ENCODE measurements at regions not wholly inside any gene's neighbourhood (a gene's known extent, or its start where the extent isn't known, plus 50 kb on each side); places are given as distances from the start of the nearest gene placed in this dataset.

- H3K4me3 ChIP-seq (replicated peaks in 1 of 4; ENCODE audit: control extremely low read depth in 1 of 4, insufficient read depth in 1 of 4, low read depth in 3 of 4, low read length in 4 of 4) = no peak overlapping the region
- no peak overlapping the region for H3K4me2 ChIP-seq (ENCODE audit: extremely low read depth, insufficient read depth, low read length)
- no peak for DNase-seq (ENCODE audit: low read depth in 2 of 2)
- no peaks in the 10 kb centered on the region for H3K9me3 ChIP-seq (ENCODE audit: control insufficient read depth, insufficient read depth, low read depth, low read length)
- no peak overlapping the region for H3K9ac ChIP-seq (ENCODE audit: insufficient read depth, low read length)
- H3K79me2 ChIP-seq (ENCODE audit: control insufficient read depth, insufficient read depth, low read length) = no peaks in the 10 kb centered on the region
- no peaks in the 10 kb centered on the region for H4K20me1 ChIP-seq (ENCODE audit: control insufficient read depth, extremely low read depth, insufficient read depth, low read length)
- no peak overlapping the region for H3K27ac ChIP-seq (ENCODE audit: insufficient read depth, low read length)
- no peaks in the 10 kb centered on the region for H3K36me3 ChIP-seq (ENCODE audit: control insufficient read depth, insufficient read depth, low read length)
- no peaks in the 10 kb centered on the region for H3K4me1 ChIP-seq (ENCODE audit: control insufficient read depth, extremely low read depth, insufficient read depth, low read length)
- peaks cover 11% of the 10 kb centered on the region for H3K27me3 ChIP-seq (ENCODE audit: control insufficient read depth, insufficient read depth, low read length)
- TF ChIP-seq CTCF (conservative IDR thresholded peaks at IDR 0.05 in 1 of 2, IDR thresholded peaks at IDR 0.05 in 1 of 2; ENCODE audit: low read depth in 1 of 2, low read length in 2 of 2) (no peak), EZH2 (IDR thresholded peaks at IDR 0.05; ENCODE audit: low read length, missing control alignments) (no peak)
- no peak overlapping the region for H2AFZ ChIP-seq (ENCODE audit: low read length)
Observed at GRCh38 chr17:77885678-77886386, 72.7 kb upstream of the TNRC6C start.

GRCh38 chr17:77886387-77886728 lies 72.1 kb upstream of the TNRC6C start:
- H3K4me1 ChIP-seq (ENCODE audit: control insufficient read depth, extremely low read depth, insufficient read depth, low read length) = no peaks in the 10 kb centered on the region
- TF ChIP-seq CTCF (conservative IDR thresholded peaks at IDR 0.05 in 1 of 2, IDR thresholded peaks at IDR 0.05 in 1 of 2; ENCODE audit: low read depth in 1 of 2, low read length in 2 of 2) = no peak
- TF ChIP-seq EZH2 (IDR thresholded peaks at IDR 0.05; ENCODE audit: low read length, missing control alignments) = no peak

GRCh38 chr17:77887110-77887463 lies 71.4 kb upstream of the TNRC6C start:
- TF ChIP-seq CTCF (conservative IDR thresholded peaks at IDR 0.05 in 1 of 2, IDR thresholded peaks at IDR 0.05 in 1 of 2; ENCODE audit: low read depth in 1 of 2, low read length in 2 of 2) = no peak
- no peak overlapping the region for H3K9ac ChIP-seq (ENCODE audit: insufficient read depth, low read length)
- H3K9me3 ChIP-seq (ENCODE audit: control insufficient read depth, insufficient read depth, low read depth, low read length) = no peaks in the 10 kb centered on the region
- H3K27ac ChIP-seq (ENCODE audit: insufficient read depth, low read length) = no peak overlapping the region
- peak overlapping the region; percentile 85 for H3K4me2 ChIP-seq (ENCODE audit: extremely low read depth, insufficient read depth, low read length)
- H2AFZ ChIP-seq (ENCODE audit: low read length) = no peak overlapping the region
- peaks cover 11% of the 10 kb centered on the region for H3K27me3 ChIP-seq (ENCODE audit: control insufficient read depth, insufficient read depth, low read length)
- H4K20me1 ChIP-seq (ENCODE audit: control insufficient read depth, extremely low read depth, insufficient read depth, low read length) = no peaks in the 10 kb centered on the region
- peak overlapping the region in 2 of 4 experiments; percentile 67 to 69 for H3K4me3 ChIP-seq (replicated peaks in 1 of 4; ENCODE audit: control extremely low read depth in 1 of 4, insufficient read depth in 1 of 4, low read depth in 3 of 4, low read length in 4 of 4)
- no peaks in the 10 kb centered on the region for H3K4me1 ChIP-seq (ENCODE audit: control insufficient read depth, extremely low read depth, insufficient read depth, low read length)
- H3K36me3 ChIP-seq (ENCODE audit: control insufficient read depth, insufficient read depth, low read length) = no peaks in the 10 kb centered on the region
- DNase-seq (ENCODE audit: low read depth in 2 of 2) = no peak
- no peaks in the 10 kb centered on the region for H3K79me2 ChIP-seq (ENCODE audit: control insufficient read depth, insufficient read depth, low read length)

More at GRCh38 chr17:77886387-77886728, 72.1 kb upstream of the TNRC6C start:
- Histone ChIP-seq H3K79me2 (ENCODE audit: control insufficient read depth, insufficient read depth, low read length) (no peaks in the 10 kb centered on the region), H3K27me3 (ENCODE audit: control insufficient read depth, insufficient read depth, low read length) (peaks cover 11% of the 10 kb centered on the region), H3K9ac (ENCODE audit: insufficient read depth, low read length) (no peak overlapping the region), H3K4me3 (replicated peaks in 1 of 4; ENCODE audit: control extremely low read depth in 1 of 4, insufficient read depth in 1 of 4, low read depth in 3 of 4, low read length in 4 of 4) (no peak overlapping the region), H4K20me1 (ENCODE audit: control insufficient read depth, extremely low read depth, insufficient read depth, low read length) (no peaks in the 10 kb centered on the region), H3K36me3 (ENCODE audit: control insufficient read depth, insufficient read depth, low read length) (no peaks in the 10 kb centered on the region), H3K4me2 (ENCODE audit: extremely low read depth, insufficient read depth, low read length) (no peak overlapping the region), H3K27ac (ENCODE audit: insufficient read depth, low read length) (no peak overlapping the region), H3K9me3 (ENCODE audit: control insufficient read depth, insufficient read depth, low read depth, low read length) (no peaks in the 10 kb centered on the region), H2AFZ (ENCODE audit: low read length) (no peak overlapping the region)
- DNase-seq (ENCODE audit: low read depth in 2 of 2) = no peak
